ENCODE measurements at regions not wholly inside any gene's neighbourhood (a gene's known extent, or its start where the extent isn't known, plus 50 kb on each side); places are given as distances from the start of the nearest gene placed in this dataset.
"Not testable (repeated sequence)": the region's sequence is repeated elsewhere in the genome, so short reads cannot be mapped to it uniquely, and the experiment has no call there.

GRCh38 chr13:50229960-50230661 is 214.9 kb downstream of the KCNRG start:
- no peak for DNase-seq (ENCODE audit: low spot score)

GRCh38 chr13:50230662-50230978 is 215.4 kb downstream of the KCNRG start:
- no peak for DNase-seq (ENCODE audit: low spot score)

GRCh38 chr13:50233574-50233973 is 218.3 kb downstream of the KCNRG start:
- not testable (repeated sequence) for DNase-seq (ENCODE audit: low spot score)

- DNase-seq (ENCODE audit: low spot score), result no peak
These were observed 220.5 kb downstream of the KCNRG start for GRCh38 chr13:50235604-50236342.

DNA sequence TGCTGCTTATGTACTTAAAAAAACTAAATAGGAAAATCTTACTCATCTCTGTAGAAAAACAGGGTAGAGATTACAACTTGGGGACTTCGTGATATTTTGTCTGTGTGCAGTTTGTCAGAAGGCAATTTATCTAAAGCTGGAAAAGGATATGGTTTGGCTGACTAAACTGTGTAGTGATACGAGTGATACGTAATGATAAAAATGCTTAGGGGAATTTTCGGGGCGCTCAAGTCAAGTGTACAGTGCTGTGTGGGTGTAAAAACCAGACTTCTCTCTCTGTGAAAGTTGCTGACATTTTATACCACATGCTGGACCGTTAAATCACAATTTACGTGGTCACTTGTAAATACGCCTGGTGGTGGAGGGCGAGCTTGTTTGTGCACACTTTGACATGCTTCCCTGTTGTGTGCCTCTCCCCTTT is 221.7 kb downstream of the KCNRG start:
- DNase-seq (ENCODE audit: low spot score), result no peak

- DNase-seq (ENCODE audit: low spot score), result no peak
These were observed 223.7 kb downstream of the KCNRG start for GRCh38 chr13:50238922-50239321.

DNA sequence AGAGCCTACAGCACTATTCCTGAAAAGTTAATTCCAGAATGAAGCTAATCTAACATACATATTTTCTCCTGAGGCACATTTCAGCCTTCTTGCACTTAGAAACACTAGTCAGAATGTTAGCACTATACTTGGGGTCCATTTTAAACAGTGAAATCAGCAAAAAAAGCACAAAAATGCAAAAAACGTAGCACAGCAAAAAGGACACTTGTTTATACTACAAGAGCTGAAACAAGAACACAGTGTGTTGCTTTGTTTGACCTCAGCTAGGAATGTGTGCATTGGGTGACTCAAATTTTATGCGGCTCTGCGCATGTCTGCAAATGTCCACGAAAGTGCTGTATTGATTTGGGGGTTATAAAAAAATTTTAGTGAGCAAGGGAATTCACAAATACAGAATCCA is 226.2 kb downstream of the KCNRG start:
- no peak for DNase-seq (ENCODE audit: low spot score)

DNA sequence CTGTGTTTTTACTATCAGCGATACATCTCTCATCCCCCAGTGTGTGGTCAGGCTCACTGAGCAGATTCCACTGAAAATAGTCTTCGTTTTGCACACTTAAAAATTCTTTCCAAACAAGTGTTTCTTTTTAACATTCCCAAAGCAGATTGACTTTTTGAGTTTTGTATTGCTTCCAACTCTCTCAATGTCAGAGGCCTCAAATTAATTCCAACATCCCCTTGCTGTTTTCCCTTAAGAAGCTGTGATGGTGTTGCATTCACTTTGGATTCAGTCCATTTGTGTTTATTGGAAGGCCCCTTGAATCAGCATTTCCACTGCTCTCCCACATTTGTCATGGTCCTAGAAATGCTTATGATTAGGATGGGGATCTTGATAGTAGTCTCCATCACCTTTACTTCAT is 228.7 kb downstream of the KCNRG start:
- DNase-seq (ENCODE audit: low spot score), result no peak

GRCh38 chr13:50244355-50244712 is 229.1 kb downstream of the KCNRG start:
- no peak for DNase-seq (ENCODE audit: low spot score)

DNA sequence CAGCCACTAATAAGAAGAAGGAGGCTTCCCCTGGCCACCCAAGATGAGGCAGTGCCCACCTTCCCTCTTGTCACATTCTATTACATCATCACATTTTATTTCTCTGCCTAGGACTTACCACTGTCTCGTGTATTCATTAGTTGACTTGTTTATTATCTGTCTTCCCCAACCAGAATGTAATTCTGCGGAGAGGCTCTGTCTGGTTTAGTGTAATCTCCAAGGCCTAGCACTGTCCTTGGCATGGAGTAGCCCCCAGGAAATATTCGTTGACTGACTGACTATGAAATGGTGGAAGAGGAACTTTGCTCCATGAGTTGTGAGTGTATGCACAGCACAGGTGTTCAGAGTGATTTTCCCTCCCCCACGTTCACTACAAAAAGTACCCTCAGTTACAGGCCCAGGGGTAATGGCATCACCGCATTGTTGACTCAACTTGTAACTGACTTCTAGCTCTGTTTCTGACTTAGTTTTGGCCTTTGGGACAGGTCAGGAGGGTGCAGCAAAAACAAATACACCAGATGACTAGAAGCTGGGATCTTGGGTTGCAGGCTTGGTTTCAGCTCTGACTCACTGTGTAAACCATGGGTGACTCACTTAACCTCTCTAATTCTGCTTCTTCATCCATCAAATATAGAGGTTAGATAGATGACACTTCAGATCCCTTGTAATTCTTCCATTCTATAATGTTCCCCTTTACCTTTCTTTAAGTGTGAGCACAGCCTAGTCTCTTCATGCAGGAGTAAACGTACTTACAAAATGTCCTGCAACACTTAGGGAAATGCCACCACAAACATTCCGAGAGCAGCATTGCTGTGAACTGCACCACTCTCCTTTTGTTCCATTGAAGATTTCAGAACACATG is 229.7 kb downstream of the KCNRG start:
- peak; percentile 85 for DNase-seq (ENCODE audit: low spot score)

DNA sequence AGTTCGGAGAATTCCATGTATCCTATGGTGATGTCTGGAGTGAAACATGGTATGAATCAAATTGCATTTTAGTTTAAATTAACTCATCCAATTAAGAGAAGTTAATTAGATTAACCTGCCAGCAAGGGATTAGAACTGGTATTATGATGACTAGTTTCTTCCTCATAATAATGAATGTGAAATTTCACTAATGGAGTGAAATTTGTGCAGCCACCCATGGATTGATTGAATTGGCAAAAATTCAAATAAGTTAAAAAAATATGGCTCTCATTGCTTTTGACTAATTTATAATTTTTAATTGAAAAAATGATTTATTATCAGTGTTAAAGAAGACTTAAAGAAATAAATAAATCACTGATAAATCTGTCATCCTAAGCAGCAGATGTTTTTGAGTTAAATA is 232.0 kb downstream of the KCNRG start:
- DNase-seq (ENCODE audit: low spot score), result no peak

- DNase-seq (ENCODE audit: low spot score), result no peak
These were observed 233.4 kb downstream of the KCNRG start for GRCh38 chr13:50248516-50249143.

GRCh38 chr13:50249144-50249521 is 233.9 kb downstream of the KCNRG start:
- no peak for DNase-seq (ENCODE audit: low spot score)

- DNase-seq (ENCODE audit: low spot score), result no peak
These were observed 235.2 kb downstream of the KCNRG start for GRCh38 chr13:50250401-50250800.

- peak; percentile 10 for DNase-seq (ENCODE audit: low spot score)
These were observed 240.4 kb downstream of the KCNRG start for GRCh38 chr13:50255639-50256038.

- not testable (repeated sequence) for DNase-seq (ENCODE audit: low spot score)
These were observed 241.5 kb downstream of the KCNRG start for GRCh38 chr13:50256536-50257321.

GRCh38 chr13:50257646-50258045 is 242.4 kb downstream of the KCNRG start:
- no peak for DNase-seq (ENCODE audit: low spot score)

GRCh38 chr13:50261130-50261901 is 246.1 kb downstream of the KCNRG start:
- DNase-seq (ENCODE audit: low spot score), result no peak

GRCh38 chr13:50267066-50267465 is 251.8 kb downstream of the KCNRG start:
- no peak for DNase-seq (ENCODE audit: low spot score)

- no peak for DNase-seq (ENCODE audit: low spot score)
These were observed 252.7 kb downstream of the KCNRG start for GRCh38 chr13:50267917-50268316.

GRCh38 chr13:50268500-50268899 is 253.3 kb downstream of the KCNRG start:
- peak; percentile 11 for DNase-seq (ENCODE audit: low spot score)
